ENCODE measurements at regions not wholly inside any gene's neighbourhood (a gene's known extent, or its start where the extent isn't known, plus 50 kb on each side); places are given as distances from the start of the nearest gene placed in this dataset.

GRCh38 chr9:103266064-103266463 lies 270.9 kb downstream of the CYLC2 start:
- TF ChIP-seq CTCF (IDR thresholded peaks at IDR 0.05; ENCODE audit: insufficient read depth, low read depth, low read length, missing control alignments) = no peak
- no peak overlapping the region for H3K4me3 ChIP-seq (ENCODE audit: low read length)
- DNase-seq (ENCODE audit: low read depth) = no peak

DNA sequence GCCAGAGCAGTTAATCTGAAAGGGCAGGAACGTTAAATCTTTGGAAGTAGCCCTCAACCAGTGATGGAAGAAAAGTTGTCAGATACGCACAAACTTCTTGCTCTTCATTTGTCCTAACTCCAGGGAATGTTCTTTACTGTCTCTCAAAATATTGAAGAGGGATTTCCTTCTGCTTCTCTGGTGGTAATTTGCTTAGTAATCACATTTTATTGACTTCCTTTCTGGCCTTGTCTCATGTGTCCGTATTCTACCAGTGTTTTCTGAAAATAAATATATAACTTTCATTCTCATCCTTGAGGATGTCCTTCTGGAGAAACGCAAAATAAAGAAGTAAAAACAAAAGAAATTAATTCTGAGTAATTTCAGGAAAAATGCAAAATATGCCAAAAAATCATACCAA lies 282.1 kb downstream of the CYLC2 start:
- no peak for DNase-seq (ENCODE audit: low read depth)
- no peak for TF ChIP-seq CTCF (IDR thresholded peaks at IDR 0.05; ENCODE audit: insufficient read depth, low read depth, low read length, missing control alignments)
- H3K4me3 ChIP-seq (ENCODE audit: low read length) = no peak overlapping the region

GRCh38 chr9:103281126-103281525 lies 286.0 kb downstream of the CYLC2 start:
- TF ChIP-seq CTCF (IDR thresholded peaks at IDR 0.05; ENCODE audit: insufficient read depth, low read depth, low read length, missing control alignments) = no peak
- DNase-seq (ENCODE audit: low read depth) = no peak

DNA sequence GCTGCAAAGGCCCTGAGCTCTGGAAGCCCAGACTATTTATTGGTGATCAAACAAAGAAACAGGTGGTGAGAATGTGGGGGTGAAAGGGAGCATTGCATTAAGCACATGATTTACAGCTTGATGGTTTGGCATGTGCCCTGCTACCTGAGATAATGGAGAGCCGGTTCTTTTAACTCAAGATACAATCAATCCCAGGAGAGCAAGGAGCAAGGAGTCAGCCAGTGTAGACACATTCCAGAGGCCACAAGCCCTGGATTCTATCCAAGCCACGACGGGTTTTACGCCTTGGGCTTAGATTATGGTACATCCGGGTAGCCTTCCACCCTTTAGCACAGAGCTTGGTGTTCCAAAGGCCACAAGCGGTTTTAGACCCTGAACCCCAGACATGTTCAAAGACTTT lies 292.2 kb downstream of the CYLC2 start:
- H3K4me3 ChIP-seq (ENCODE audit: low read length) = no peak overlapping the region
- TF ChIP-seq CTCF (IDR thresholded peaks at IDR 0.05; ENCODE audit: insufficient read depth, low read depth, low read length, missing control alignments) = no peak
- no peak for DNase-seq (ENCODE audit: low read depth)

More at GRCh38 chr9:103281126-103281525, 286.0 kb downstream of the CYLC2 start:
- H3K4me3 ChIP-seq (ENCODE audit: low read length) = no peak overlapping the region

GRCh38 chr9:103296189-103296588 lies 301.1 kb downstream of the CYLC2 start:
- H3K4me3 ChIP-seq (ENCODE audit: low read length) = no peak overlapping the region
- TF ChIP-seq CTCF (IDR thresholded peaks at IDR 0.05; ENCODE audit: insufficient read depth, low read depth, low read length, missing control alignments) = no peak
- DNase-seq (ENCODE audit: low read depth) = no peak

DNA sequence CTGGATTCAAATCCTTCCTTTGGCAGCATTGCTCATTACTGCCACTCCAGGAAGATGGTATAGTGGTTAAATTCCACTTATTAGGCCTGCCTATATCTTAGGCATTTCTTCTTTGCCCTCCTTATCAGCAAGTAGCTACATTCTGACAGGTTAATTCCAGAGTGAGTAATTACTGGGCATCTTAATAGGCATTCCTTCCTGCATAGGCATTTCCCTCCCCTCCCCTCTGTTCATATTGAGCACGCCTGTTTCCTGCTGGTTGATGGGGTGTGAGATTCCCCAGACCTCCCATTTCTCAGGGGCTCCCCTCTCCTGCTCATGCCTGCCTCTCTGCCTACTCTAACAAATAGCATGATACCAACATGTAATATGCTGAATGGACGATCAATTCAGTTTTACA lies 305.9 kb downstream of the CYLC2 start:
- H3K4me3 ChIP-seq (ENCODE audit: low read length) = no peak overlapping the region
- DNase-seq (ENCODE audit: low read depth) = no peak
- no peak for TF ChIP-seq CTCF (IDR thresholded peaks at IDR 0.05; ENCODE audit: insufficient read depth, low read depth, low read length, missing control alignments)

DNA sequence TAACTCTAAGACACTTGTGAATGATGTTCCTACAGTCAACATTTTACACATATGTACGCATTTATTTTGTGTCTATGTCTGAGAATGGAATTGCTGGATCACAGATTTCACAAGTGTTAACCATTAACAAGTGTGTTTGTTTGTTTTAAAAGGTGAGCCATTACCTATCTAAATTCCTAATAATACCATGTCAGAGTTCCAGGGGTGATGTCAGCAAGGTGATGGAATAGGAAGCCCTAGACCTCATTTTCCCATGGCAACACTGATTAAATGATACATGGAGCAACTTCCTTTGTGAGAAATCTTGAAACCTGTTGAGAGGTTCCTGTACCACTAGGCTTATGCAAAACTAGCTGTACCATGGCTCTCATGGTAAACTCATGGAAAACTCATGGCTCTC lies 309.7 kb downstream of the CYLC2 start:
- DNase-seq (ENCODE audit: low read depth) = no peak
- H3K4me3 ChIP-seq (ENCODE audit: low read length) = no peak overlapping the region
- TF ChIP-seq CTCF (IDR thresholded peaks at IDR 0.05; ENCODE audit: insufficient read depth, low read depth, low read length, missing control alignments) = no peak
